T-helper 1 cell treated with Interleukin-12 subunit alpha and Interleukin-12 subunit beta and Interleukin-4 antibody, amounts not matched to agents 30 μg/mL and 1 μg/mL, for 36 hours (primary cell): ENCODE measurements at regions not wholly inside any gene's neighbourhood (a gene's known extent, or its start where the extent isn't known, plus 50 kb on each side); places are given as distances from the start of the nearest gene placed in this dataset.

Experiments used
- H3K27ac Mint-ChIP-seq: one replicate; pipeline ENCODE4 v1.8.0; 2021; ENCODE audit warnings: mild to moderate bottlenecking, mixed read lengths
- H3K27me3 Mint-ChIP-seq: one replicate; pipeline ENCODE4 v1.8.0; 2021; ENCODE audit warnings: low read depth, mixed read lengths
- H3K36me3 Mint-ChIP-seq: one replicate; pipeline ENCODE4 v1.8.0; 2021; ENCODE audit warnings: low read depth, mixed read lengths
- H3K4me1 Mint-ChIP-seq: one replicate; pipeline ENCODE4 v1.8.0; 2021; ENCODE audit warnings: low read depth, mixed read lengths
- H3K4me3 Mint-ChIP-seq: one replicate; pipeline ENCODE4 v1.8.0; 2021; ENCODE audit warnings: mild to moderate bottlenecking, moderate library complexity, mixed read lengths
- H3K9me3 Mint-ChIP-seq: one replicate; pipeline ENCODE4 v1.8.0; 2021; ENCODE audit warnings: mixed read lengths

- H3K27ac Mint-ChIP-seq = no peak overlapping the region
- H3K27me3 Mint-ChIP-seq = no peaks in the 10 kb centered on the region
- H3K4me1 Mint-ChIP-seq = peaks cover 2% of the 10 kb centered on the region
- H3K9me3 Mint-ChIP-seq = peaks cover 6% of the 10 kb centered on the region
- H3K4me3 Mint-ChIP-seq = no peak overlapping the region
- H3K36me3 Mint-ChIP-seq = peaks cover 2% of the 10 kb centered on the region
Measured at GRCh38 chr21:28669971-28670653, 322.6 kb downstream of the LTN1 start.

GRCh38 chr21:28669321-28669720 is 323.4 kb downstream of the LTN1 start:
- Mint-ChIP-seq H3K36me3 (peaks cover 2% of the 10 kb centered on the region), H3K27me3 (no peaks in the 10 kb centered on the region), H3K4me1 (peaks cover 2% of the 10 kb centered on the region), H3K27ac (no peak overlapping the region), H3K9me3 (peaks cover 6% of the 10 kb centered on the region), H3K4me3 (no peak overlapping the region)

- Mint-ChIP-seq H3K4me1 (peaks cover under 1% of the 10 kb centered on the region), H3K27ac (no peak overlapping the region), H3K9me3 (no peaks in the 10 kb centered on the region), H3K27me3 (no peaks in the 10 kb centered on the region), H3K36me3 (peaks cover 2% of the 10 kb centered on the region), H3K4me3 (no peak overlapping the region)
Measured at GRCh38 chr21:28663754-28664153, 328.9 kb downstream of the LTN1 start.

GRCh38 chr21:28663111-28663693 is 329.5 kb downstream of the LTN1 start:
- peaks cover 1% of the 10 kb centered on the region for H3K36me3 Mint-ChIP-seq

GRCh38 chr21:28657566-28657965 is 335.1 kb downstream of the LTN1 start:
- Mint-ChIP-seq H3K9me3 (peaks cover 15% of the 10 kb centered on the region), H3K27ac (no peak overlapping the region), H3K4me3 (no peak overlapping the region), H3K27me3 (no peaks in the 10 kb centered on the region), H3K4me1 (peaks cover 10% of the 10 kb centered on the region), H3K36me3 (peaks cover 1% of the 10 kb centered on the region)

More at GRCh38 chr21:28663111-28663693, 329.5 kb downstream of the LTN1 start:
- Mint-ChIP-seq H3K4me1 (no peaks in the 10 kb centered on the region), H3K27me3 (no peaks in the 10 kb centered on the region), H3K27ac (no peak overlapping the region), H3K4me3 (no peak overlapping the region), H3K9me3 (no peaks in the 10 kb centered on the region)

- H3K9me3 Mint-ChIP-seq = peaks cover 15% of the 10 kb centered on the region
- H3K36me3 Mint-ChIP-seq = no peaks in the 10 kb centered on the region
- no peak overlapping the region for H3K4me3 Mint-ChIP-seq
- H3K4me1 Mint-ChIP-seq = peaks cover 10% of the 10 kb centered on the region
- no peak overlapping the region for H3K27ac Mint-ChIP-seq
- H3K27me3 Mint-ChIP-seq = no peaks in the 10 kb centered on the region
Measured at GRCh38 chr21:28655471-28655870, 337.2 kb downstream of the LTN1 start.

GRCh38 chr21:28654406-28654805 is 338.3 kb downstream of the LTN1 start:
- H3K27me3 Mint-ChIP-seq = no peaks in the 10 kb centered on the region
- H3K4me3 Mint-ChIP-seq = no peak overlapping the region
- no peak overlapping the region for H3K27ac Mint-ChIP-seq
- H3K36me3 Mint-ChIP-seq = no peaks in the 10 kb centered on the region
- H3K9me3 Mint-ChIP-seq = peaks cover 15% of the 10 kb centered on the region
- H3K4me1 Mint-ChIP-seq = peaks cover 10% of the 10 kb centered on the region

- H3K9me3 Mint-ChIP-seq = peaks cover 12% of the 10 kb centered on the region
- H3K4me3 Mint-ChIP-seq = no peak overlapping the region
- no peaks in the 10 kb centered on the region for H3K27me3 Mint-ChIP-seq
- H3K36me3 Mint-ChIP-seq = peaks cover 16% of the 10 kb centered on the region
- H3K4me1 Mint-ChIP-seq = peaks cover 4% of the 10 kb centered on the region
- H3K27ac Mint-ChIP-seq = no peak overlapping the region
Measured at GRCh38 chr21:28644762-28645161, 347.9 kb downstream of the LTN1 start.

- Mint-ChIP-seq H3K4me1 (peaks cover 4% of the 10 kb centered on the region), H3K36me3 (peaks cover 27% of the 10 kb centered on the region), H3K27ac (no peak overlapping the region), H3K4me3 (no peak overlapping the region), H3K27me3 (no peaks in the 10 kb centered on the region), H3K9me3 (peaks cover 14% of the 10 kb centered on the region)
Measured at GRCh38 chr21:28642891-28643290, 349.8 kb downstream of the LTN1 start.

- peaks cover 31% of the 10 kb centered on the region for H3K36me3 Mint-ChIP-seq
- H3K4me1 Mint-ChIP-seq = peaks cover 12% of the 10 kb centered on the region
- no peak overlapping the region for H3K27ac Mint-ChIP-seq
- no peaks in the 10 kb centered on the region for H3K27me3 Mint-ChIP-seq
- H3K9me3 Mint-ChIP-seq = peaks cover 14% of the 10 kb centered on the region
- no peak overlapping the region for H3K4me3 Mint-ChIP-seq
Measured at GRCh38 chr21:28641731-28642130, 350.9 kb downstream of the LTN1 start.

GRCh38 chr21:28640326-28640725 is 352.4 kb downstream of the LTN1 start:
- H3K4me3 Mint-ChIP-seq = no peak overlapping the region
- peaks cover 31% of the 10 kb centered on the region for H3K36me3 Mint-ChIP-seq
- H3K4me1 Mint-ChIP-seq = peaks cover 16% of the 10 kb centered on the region
- H3K9me3 Mint-ChIP-seq = peaks cover 14% of the 10 kb centered on the region
- H3K27ac Mint-ChIP-seq = no peak overlapping the region
- H3K27me3 Mint-ChIP-seq = no peaks in the 10 kb centered on the region

GRCh38 chr21:28639737-28640136 is 352.9 kb downstream of the LTN1 start:
- peaks cover 16% of the 10 kb centered on the region for H3K4me1 Mint-ChIP-seq
- no peak overlapping the region for H3K4me3 Mint-ChIP-seq
- no peaks in the 10 kb centered on the region for H3K27me3 Mint-ChIP-seq
- peaks cover 14% of the 10 kb centered on the region for H3K9me3 Mint-ChIP-seq
- H3K36me3 Mint-ChIP-seq = peaks cover 31% of the 10 kb centered on the region
- H3K27ac Mint-ChIP-seq = no peak overlapping the region

- H3K27ac Mint-ChIP-seq = peak overlapping the region; percentile 18
- H3K27me3 Mint-ChIP-seq = no peaks in the 10 kb centered on the region
- H3K36me3 Mint-ChIP-seq = peaks cover 25% of the 10 kb centered on the region
- H3K4me1 Mint-ChIP-seq = peaks cover 22% of the 10 kb centered on the region
- peaks cover 7% of the 10 kb centered on the region for H3K9me3 Mint-ChIP-seq
- no peak overlapping the region for H3K4me3 Mint-ChIP-seq
Measured at GRCh38 chr21:28636752-28637691, 355.7 kb downstream of the LTN1 start.

- Mint-ChIP-seq H3K27me3 (no peaks in the 10 kb centered on the region), H3K4me1 (peaks cover 20% of the 10 kb centered on the region), H3K9me3 (peaks cover 7% of the 10 kb centered on the region), H3K4me3 (no peak overlapping the region), H3K27ac (no peak overlapping the region), H3K36me3 (peaks cover 20% of the 10 kb centered on the region)
Measured at GRCh38 chr21:28635541-28635940, 357.1 kb downstream of the LTN1 start.
